HEK293 (cell line): ENCODE measurements at regions not wholly inside any gene's neighbourhood (a gene's known extent, or its start where the extent isn't known, plus 50 kb on each side); places are given as distances from the start of the nearest gene placed in this dataset.

Experiments
- CTCF ChIA-PET: fragments of 350-600 bp; formaldehyde crosslinking; extraction: SDS; loops from one replicate; lab custom pipeline; 2021; ENCODE audit warnings: antibody characterized with exemption; lab: Yijun Ruan, JAX
- POLR2A ChIA-PET: fragments of 300-600 bp; formaldehyde crosslinking; extraction: SDS; loops from one replicate; lab custom pipeline; 2020; ENCODE audit warnings: antibody characterized with exemption, inconsistent platforms; lab: Yijun Ruan, JAX
- H3K27ac ChIP-seq: fragments of 200-500 bp; sonication (Bioruptor generic); 2 replicates; pipeline ENCODE4 v1.5.1; 2014; ENCODE audit warnings: low read depth, low read length, control low read depth, inconsistent platforms; ENCODE audit errors: extremely low read depth
- H3K36me3 ChIP-seq, 2 experiments: fragments of 200-500 bp in 1 of 2; sonication (Bioruptor generic) in 1 of 2; 1 replicate in 1 of 2; 2 replicates in 1 of 2; pipeline ENCODE4 v1.5.1; 2014 to 2017; ENCODE audit warnings: inconsistent platforms in 2 of 2, low read length in 2 of 2; ENCODE audit not compliant: control insufficient read depth in 2 of 2, insufficient read depth in 1 of 2
- H3K4me1 ChIP-seq: fragments of 200-500 bp; sonication (Bioruptor generic); 2 replicates; pipeline ENCODE4 v1.5.1; 2014; ENCODE audit warnings: mild to moderate bottlenecking, low read length, inconsistent platforms; ENCODE audit not compliant: control insufficient read depth, insufficient read depth
- H3K4me3 ChIP-seq: 2 replicates; pipeline ENCODE4 v1.5.1; 2011; ENCODE audit warnings: low read depth, mild to moderate bottlenecking, control low read depth, low read length, moderate library complexity
- H3K9me3 ChIP-seq: fragments of 200-500 bp; sonication (Bioruptor generic); 2 replicates; pipeline ENCODE4 v1.5.1; 2014; ENCODE audit warnings: low read depth, low read length, inconsistent platforms; ENCODE audit not compliant: control insufficient read depth, insufficient read depth
- BCL11B ChIP-seq: fragments of 450-650 bp; formaldehyde crosslinking; IDR thresholded peaks from 2 replicates; pipeline ENCODE4 v1.5.1; 2016; ENCODE audit warnings: low read depth, missing biosample characterization, missing genetic modification characterization
- FEZF1 ChIP-seq: fragments of 450-650 bp; formaldehyde crosslinking; IDR thresholded peaks from 2 replicates; pipeline ENCODE4 v1.5.1; 2016; ENCODE audit warnings: missing biosample characterization, missing genetic modification characterization
- HIC1 ChIP-seq: fragments of 450-650 bp; formaldehyde crosslinking; IDR thresholded peaks from 2 replicates; pipeline ENCODE4 v1.5.1; 2016; ENCODE audit warnings: missing biosample characterization, missing genetic modification characterization
- PRDM2 ChIP-seq: fragments of 450-650 bp; formaldehyde crosslinking; IDR thresholded peaks from 2 replicates; pipeline ENCODE4 v1.5.1; 2016; ENCODE audit warnings: missing biosample characterization, missing genetic modification characterization, borderline replicate concordance
- SCRT1 ChIP-seq: fragments of 450-650 bp; formaldehyde crosslinking; IDR thresholded peaks from 2 replicates; pipeline ENCODE4 v1.5.1; 2016; ENCODE audit warnings: missing biosample characterization, missing genetic modification characterization, borderline replicate concordance
- TRIM28 ChIP-seq: IDR thresholded peaks from 2 replicates; pipeline ENCODE4 v1.6.1; 2011; ENCODE audit warnings: low read length, control low read depth, borderline replicate concordance
- TSHZ1 ChIP-seq: fragments of 450-650 bp; formaldehyde crosslinking; IDR thresholded peaks from 2 replicates; pipeline ENCODE4 v1.5.1; 2016; ENCODE audit warnings: missing biosample characterization, missing genetic modification characterization, borderline replicate concordance
- ZIC2 ChIP-seq: fragments of 450-650 bp; formaldehyde crosslinking; IDR thresholded peaks from 2 replicates; pipeline ENCODE4 v1.5.1; 2016; ENCODE audit warnings: missing biosample characterization, missing genetic modification characterization
- ZNF18 ChIP-seq: fragments of 450-650 bp; formaldehyde crosslinking; IDR thresholded peaks from 2 replicates; pipeline ENCODE4 v1.5.1; 2016; ENCODE audit warnings: missing biosample characterization, missing genetic modification characterization
- ZNF513 ChIP-seq: fragments of 450-650 bp; IDR thresholded peaks from 2 replicates; pipeline ENCODE4 v1.5.1; 2018; ENCODE audit warnings: missing biosample characterization, missing genetic modification characterization
- ZNF514 ChIP-seq: fragments of 450-650 bp; formaldehyde crosslinking; IDR thresholded peaks from 2 replicates; pipeline ENCODE4 v1.5.1; 2016; ENCODE audit warnings: missing biosample characterization, missing genetic modification characterization
- ZNF621 ChIP-seq: fragments of 450-650 bp; formaldehyde crosslinking; IDR thresholded peaks from 2 replicates; pipeline ENCODE4 v1.5.1; 2017; ENCODE audit warnings: missing biosample characterization, missing genetic modification characterization
- ZNF707 ChIP-seq: fragments of 450-650 bp; formaldehyde crosslinking; IDR thresholded peaks from 2 replicates; pipeline ENCODE4 v1.5.1; 2016; ENCODE audit warnings: missing biosample characterization, missing genetic modification characterization
- ZNF791 ChIP-seq: fragments of 450-650 bp; formaldehyde crosslinking; IDR thresholded peaks from 2 replicates; pipeline ENCODE4 v1.5.1; 2016; ENCODE audit warnings: missing biosample characterization, missing genetic modification characterization
- ZNF830 ChIP-seq: fragments of 450-650 bp; IDR thresholded peaks from 2 replicates; pipeline ENCODE4 v1.5.0; 2018; ENCODE audit warnings: missing biosample characterization, missing genetic modification characterization, low read depth, mild to moderate bottlenecking, moderate library complexity

- no peak for TF ChIP-seq ZNF18 (tag by site-specific recombination)
- no peak for TF ChIP-seq PRDM2 (tag by site-specific recombination)
- TF ChIP-seq ZNF707 = no peak
- no peak for TF ChIP-seq FEZF1 (tag by site-specific recombination)
- TF ChIP-seq BCL11B (tag by site-specific recombination) = no peak
- TF ChIP-seq ZNF513 (tag by site-specific recombination) = no peak
- no peak for TF ChIP-seq ZNF514 (tag by site-specific recombination)
- no peak for TF ChIP-seq ZNF621 (tag by site-specific recombination)
Observed at GRCh38 chr1:116852367-116852766, 57.3 kb upstream of the PTGFRN start (continued).

- POLR2A ChIA-PET = interaction anchor here (0.9 to 1.3 kb wide), 2 partner anchors 26 to 34 kb away, joined by 3 to 6 read pairs; no protein-coding TSS in a partner anchor
- H3K9me3 ChIP-seq = no peaks in the 10 kb centered on the region
- TF ChIP-seq ZIC2 (tag by site-specific recombination) = peak; percentile 91
- no peak for TF ChIP-seq ZNF791
- H3K4me3 ChIP-seq = no peak overlapping the region
- H3K4me1 ChIP-seq = peaks cover 28% of the 10 kb centered on the region
- CTCF ChIA-PET = interaction anchor here (0.6 to 1.3 kb wide), 4 partner anchors 22 to 201 kb away, joined by 3 to 4 read pairs (median 4); no protein-coding TSS in a partner anchor
- no peaks in the 10 kb centered on the region for H3K36me3 ChIP-seq
- no peak overlapping the region for H3K27ac ChIP-seq
Observed at GRCh38 chr1:116852910-116853309, 56.8 kb upstream of the PTGFRN start.

GRCh38 chr1:116853680-116854402, 55.9 kb upstream of the PTGFRN start:
- Histone ChIP-seq H3K4me1 (peaks cover 28% of the 10 kb centered on the region), H3K4me3 (no peak overlapping the region), H3K9me3 (no peaks in the 10 kb centered on the region), H3K36me3 (no peaks in the 10 kb centered on the region), H3K27ac (peak overlapping the region; percentile 20; the same call in 1 of the 2 replicates)
- CTCF ChIA-PET = interaction anchor here (0.8 to 1.3 kb wide), 4 partner anchors 28 to 200 kb away, joined by 4 read pairs; no protein-coding TSS in a partner anchor
- POLR2A ChIA-PET = interaction anchor here (0.6 to 1.3 kb wide), 4 partner anchors 12 to 33 kb away, joined by 3 to 10 read pairs (median 4); no protein-coding TSS in a partner anchor
- TF ChIP-seq TSHZ1 (tag by site-specific recombination) = peak; percentile 65; the same call in 1 of the 2 replicates
- TF ChIP-seq SCRT1 (tag by site-specific recombination) = peak; percentile 89; the same call in 1 of the 2 replicates
- peak; percentile 84 for TF ChIP-seq TRIM28
- TF ChIP-seq HIC1 (tag by site-specific recombination) = 0 out of 2 replicates have a peak, but pooled peaks have one; percentile 22
- no peak for TF ChIP-seq ZNF830 (tag by site-specific recombination)
